K562 (cell line): ENCODE measurements at regions not wholly inside any gene's neighbourhood (a gene's known extent, or its start where the extent isn't known, plus 50 kb on each side); places are given as distances from the start of the nearest gene placed in this dataset.

ENCODE experiments used
- ATAC-seq: fragments of 200-7000 bp; cut with Tn5 transposase; 3 replicates; pipeline ENCODE4 v1.9.1; 2020; ENCODE audit warnings: moderate library complexity
- BruUV-seq: library from RNA; stranded (reverse); fragments of 400-500 nt; replicated peaks from 2 replicates; lab custom pipeline; 2021; lab: Mats Ljungman, UMichigan
- CTCF ChIA-PET: fragments of 300-600 bp; formaldehyde crosslinking; extraction: SDS; loops from one replicate; lab custom pipeline; 2021; ENCODE audit warnings: low intra/inter-chr PET ratio; lab: Yijun Ruan, JAX
- POLR2A ChIA-PET: fragments of 300-600, 350-650 bp; sonication (Branson Sonifier 250); formaldehyde crosslinking; extraction: SDS; loops from one replicate; lab custom pipeline; 2021; ENCODE audit warnings: antibody characterized with exemption, inconsistent platforms; lab: Yijun Ruan, JAX
- DNase-seq, 4 experiments: peaks; one replicate each; pipeline versions ENCODE4 v3.0.0 to v3.0.0-alpha.2; 2011 to 2018; ENCODE audit warnings: low spot score in 3 of 4, mixed read lengths in 3 of 4; ENCODE audit errors: extremely low read depth in 1 of 4
- FAIRE-seq: peaks from 2 replicates; lab custom pipeline; 2011; peaks lifted over from hg19 to GRCh38; lab: Jason Lieb, UNC
- H2AFZ ChIP-seq: 2 replicates; pipeline ENCODE4 v1.6.0; 2011; ENCODE audit warnings: low read depth, low read length, control low read depth, inconsistent platforms
- H3K27ac ChIP-seq: fragments of 200-600 bp; 3 replicates; pipeline ENCODE4 v1.8.0; 2011; ENCODE audit warnings: low read depth, mild to moderate bottlenecking, control low read depth, inconsistent platforms, low read length, moderate library complexity, mixed read lengths; ENCODE audit errors: extremely low read depth
- H3K27me3 ChIP-seq, 2 experiments: fragments of 300-600 bp in 1 of 2; 2 replicates in 1 of 2; 3 replicates in 1 of 2; pipeline versions ENCODE4 v1.6.0 to v1.8.0; 2011; ENCODE audit warnings: inconsistent platforms in 2 of 2, low read length in 2 of 2, mild to moderate bottlenecking in 1 of 2, mixed read lengths in 1 of 2, moderate library complexity in 1 of 2; ENCODE audit not compliant: control insufficient read depth in 2 of 2, insufficient read depth in 2 of 2
- H3K36me3 ChIP-seq: fragments of 300-600 bp; 3 replicates; pipeline ENCODE4 v1.8.0; 2011; ENCODE audit warnings: mild to moderate bottlenecking, low read length, inconsistent platforms; ENCODE audit not compliant: control insufficient read depth, insufficient read depth
- H3K4me1 ChIP-seq, 2 experiments: fragments of 200-600 bp in 1 of 2; replicated peaks in 1 of 2; 2 replicates in 1 of 2; 3 replicates in 1 of 2; pipeline versions ENCODE4 v1.5.1 to v1.8.0; 2011; ENCODE audit warnings: inconsistent platforms in 2 of 2, low read length in 2 of 2, mild to moderate bottlenecking in 1 of 2, mixed read lengths in 1 of 2, moderate library complexity in 1 of 2; ENCODE audit not compliant: control insufficient read depth in 2 of 2, insufficient read depth in 2 of 2
- H3K4me2 ChIP-seq: 2 replicates; pipeline ENCODE4 v1.6.1; 2011; ENCODE audit warnings: low read length, control low read depth, inconsistent platforms, mixed read lengths; ENCODE audit not compliant: insufficient read depth
- H3K4me3 ChIP-seq: fragments of 200-600 bp; sonication (generic), shearing (Covaris generic); 2 replicates; pipeline ENCODE4 v1.5.1; 2016; ENCODE audit warnings: control low read depth, inconsistent platforms
- H3K79me2 ChIP-seq: fragments of 200-600 bp; 3 replicates; pipeline ENCODE4 v1.8.0; 2011; ENCODE audit warnings: low read length, inconsistent platforms; ENCODE audit not compliant: control insufficient read depth, insufficient read depth
- H3K9ac ChIP-seq, 2 experiments: 2 replicates each; pipeline versions ENCODE4 v1.6.0 to v1.6.1; 2011; ENCODE audit warnings: low read depth in 2 of 2, low read length in 2 of 2, control low read depth in 1 of 2, inconsistent platforms in 1 of 2, mild to moderate bottlenecking in 1 of 2, mixed read lengths in 1 of 2; ENCODE audit not compliant: insufficient read depth in 1 of 2
- H3K9me1 ChIP-seq: one replicate; pipeline ENCODE4 v1.6.0; 2011; ENCODE audit warnings: inconsistent platforms, mild to moderate bottlenecking, low read length, moderate library complexity; ENCODE audit not compliant: control insufficient read depth, insufficient read depth
- H3K9me3 ChIP-seq: replicated peaks from 2 replicates; pipeline ENCODE4 v1.5.1; 2011; ENCODE audit warnings: low read depth, low read length, inconsistent platforms; ENCODE audit not compliant: control insufficient read depth, insufficient read depth
- H4K20me1 ChIP-seq: replicated peaks from 2 replicates; pipeline ENCODE4 v1.6.1; 2011; ENCODE audit warnings: low read length, inconsistent platforms, mixed read lengths; ENCODE audit not compliant: control insufficient read depth, insufficient read depth
- C11orf30 ChIP-seq: fragments of 450-650 bp; IDR thresholded peaks from 2 replicates; pipeline ENCODE4 v1.6.1; 2016; ENCODE audit warnings: low read depth, mild to moderate bottlenecking
- ETS2 ChIP-seq: IDR thresholded peaks from 2 replicates; pipeline ENCODE4 v1.6.1; 2016; ENCODE audit warnings: borderline replicate concordance, missing genetic modification characterization, mild to moderate bottlenecking, moderate library complexity, missing compliant biosample characterization; ENCODE audit not compliant: poor library complexity, severe bottlenecking
- GABPA ChIP-seq: fragments of 200-800 bp; sonication (Bioruptor generic); conservative IDR thresholded peaks from 2 replicates; pipeline ENCODE4 v1.6.1; 2016; ENCODE audit warnings: low read depth, missing genetic modification characterization, missing compliant biosample characterization
- ILK ChIP-seq: fragments of 450-650 bp; IDR thresholded peaks from 2 replicates; pipeline ENCODE4 v1.6.1; 2016; ENCODE audit warnings: missing genetic modification characterization, low read depth, mild to moderate bottlenecking, missing compliant biosample characterization, moderate library complexity, borderline replicate concordance
- MAFG ChIP-seq: fragments of 450-650 bp; conservative IDR thresholded peaks from 2 replicates; pipeline ENCODE4 v1.6.1; 2016; ENCODE audit warnings: missing genetic modification characterization, missing compliant biosample characterization
- MTA2 ChIP-seq: fragments of 450-650 bp; IDR thresholded peaks from 2 replicates; pipeline ENCODE4 v1.6.1; 2016; ENCODE audit warnings: low read depth
- NFE2 ChIP-seq: IDR thresholded peaks from 2 replicates; pipeline ENCODE4 v1.6.1; 2014; ENCODE audit warnings: antibody characterized with exemption, low read depth
- WGBS: fragments of 100-300 bp; shearing (Covaris generic); methylation state at CpG from one replicate; pipeline ENCODE4 v1.1.6; 2016; ENCODE audit warnings: low coverage, mixed read lengths; ENCODE audit not compliant: insufficient coverage; ENCODE audit errors: missing lambda C conversion rate; 5-methylcytosine and 5-hydroxymethylcytosine counted together
- in situ Hi-C: fragments of 300-500 bp; cut with MboI; formaldehyde crosslinking; loops from 4 replicates; pipeline ENCODE4 v1.15.0; 2018; ENCODE audit warnings: inconsistent platforms, mixed read lengths
- intact Hi-C: fragments of 100-400 bp; cut with micrococcal nuclease; formaldehyde crosslinking; loops from 2 replicates; pipeline ENCODE4 v1.14.2; 2022
- TF ChIP-seq, protein P1 (sequence below): fragments of 450-650 bp; formaldehyde crosslinking; IDR thresholded peaks from 2 replicates; pipeline ENCODE4 v1.4.0; 2022; ENCODE audit warnings: mild to moderate bottlenecking, moderate library complexity
- TF ChIP-seq, protein P2 (sequence below): fragments of 250-450 bp; sonication (Bioruptor Pico); IDR thresholded peaks from 2 replicates; pipeline ENCODE4 v1.5.1; 2021; ENCODE audit warnings: mild to moderate bottlenecking

DNA sequence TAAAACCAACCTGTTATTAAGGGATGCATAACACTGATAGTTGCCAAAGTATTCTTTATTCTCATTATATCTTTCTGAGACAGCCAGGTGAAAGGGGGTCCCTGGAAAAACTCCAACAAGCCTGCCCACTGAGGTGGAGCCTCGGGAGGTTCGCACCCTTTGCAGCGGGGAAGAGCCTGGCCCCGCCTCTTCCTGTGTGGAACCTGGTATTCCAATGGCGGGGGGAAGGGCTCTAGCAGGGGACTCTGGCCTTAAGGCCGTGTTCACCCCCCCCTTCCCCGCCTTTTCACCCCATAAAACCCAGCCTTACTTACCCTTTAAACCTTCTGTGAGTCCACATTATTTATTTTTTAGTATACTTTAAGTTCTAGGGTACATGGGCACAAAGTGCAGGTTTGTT is 62.4 kb upstream of the PDK4 start:
- Histone ChIP-seq H3K4me2 (no peak overlapping the region), H3K9ac (no peak overlapping the region), H2AFZ (no peak overlapping the region), H3K9me3 (no peaks in the 10 kb centered on the region; the same call in 1 of the 2 replicates)
- BruUV-seq = no TSS peak
- FAIRE-seq (no peak), DNase-seq (no peak)
- CTCF ChIA-PET = no interaction called here
- TF ChIP-seq, protein P1, sequence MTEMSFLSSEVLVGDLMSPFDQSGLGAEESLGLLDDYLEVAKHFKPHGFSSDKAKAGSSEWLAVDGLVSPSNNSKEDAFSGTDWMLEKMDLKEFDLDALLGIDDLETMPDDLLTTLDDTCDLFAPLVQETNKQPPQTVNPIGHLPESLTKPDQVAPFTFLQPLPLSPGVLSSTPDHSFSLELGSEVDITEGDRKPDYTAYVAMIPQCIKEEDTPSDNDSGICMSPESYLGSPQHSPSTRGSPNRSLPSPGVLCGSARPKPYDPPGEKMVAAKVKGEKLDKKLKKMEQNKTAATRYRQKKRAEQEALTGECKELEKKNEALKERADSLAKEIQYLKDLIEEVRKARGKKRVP = no peak
- TF ChIP-seq GABPA = 0 out of 2 replicates have a peak, but pooled peaks have one; percentile 20
- TF ChIP-seq, all 486 proteins: peak for 1
- POLR2A ChIA-PET = no interaction called here
- Histone ChIP-seq H3K4me1 (no peaks in the 10 kb centered on the region), H3K9me1 (no peaks in the 10 kb centered on the region), H3K4me3 (no peak overlapping the region), H3K27ac (no peak overlapping the region), H4K20me1 (no peaks in the 10 kb centered on the region), H3K27me3 (no peaks in the 10 kb centered on the region), H3K79me2 (no peaks in the 10 kb centered on the region), H3K36me3 (no peaks in the 10 kb centered on the region)
- 2% methylated on average over 7 of the region's 7 CpGs for WGBS
- ATAC-seq = peak; percentile 55; the same call in 1 of the 3 replicates
- in situ Hi-C loops (no loop called here), intact Hi-C loops (no loop called here)

DNA sequence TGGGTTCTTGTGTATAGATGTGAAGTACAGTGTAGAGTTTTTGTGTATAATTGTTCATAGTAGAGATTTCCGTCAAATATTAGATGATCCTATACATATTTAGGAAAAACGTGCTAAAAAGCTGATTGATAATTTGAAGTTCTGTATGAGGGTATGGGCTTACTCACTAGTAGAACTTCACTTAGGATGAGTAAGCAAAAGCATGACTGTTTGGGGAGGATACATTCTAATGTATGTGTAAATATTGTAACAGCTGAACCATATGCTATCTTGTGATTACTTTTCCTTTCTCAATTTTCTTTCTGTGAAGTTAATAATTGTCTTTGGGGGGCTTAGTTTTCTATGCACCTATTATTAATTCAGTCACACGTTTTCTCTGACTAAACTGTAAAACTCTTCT is 53.2 kb upstream of the PDK4 start:
- ChIA-PET CTCF (no interaction called here), POLR2A (no interaction called here)
- TF ChIP-seq C11orf30 (0 out of 2 replicates have a peak, but pooled peaks have one; percentile 10), MAFG (0 out of 2 replicates have a peak, but pooled peaks have one; percentile 14), ILK (tag) (no peak), NFE2 (peak; percentile 20; the same call in 1 of the 2 replicates), MTA2 (no peak), ETS2 (tag) (no peak)
- TF ChIP-seq, protein P2, sequence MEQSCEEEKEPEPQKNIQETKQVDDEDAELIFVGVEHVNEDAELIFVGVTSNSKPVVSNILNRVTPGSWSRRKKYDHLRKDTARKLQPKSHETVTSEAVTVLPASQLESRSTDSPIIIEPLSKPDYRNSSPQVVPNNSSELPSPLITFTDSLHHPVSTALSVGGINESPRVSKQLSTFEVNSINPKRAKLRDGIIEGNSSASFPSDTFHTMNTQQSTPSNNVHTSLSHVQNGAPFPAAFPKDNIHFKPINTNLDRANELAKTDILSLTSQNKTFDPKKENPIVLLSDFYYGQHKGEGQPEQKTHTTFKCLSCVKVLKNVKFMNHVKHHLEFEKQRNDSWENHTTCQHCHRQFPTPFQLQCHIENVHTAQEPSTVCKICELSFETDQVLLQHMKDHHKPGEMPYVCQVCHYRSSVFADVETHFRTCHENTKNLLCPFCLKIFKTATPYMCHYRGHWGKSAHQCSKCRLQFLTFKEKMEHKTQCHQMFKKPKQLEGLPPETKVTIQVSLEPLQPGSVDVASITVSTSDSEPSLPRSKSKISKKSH = no peak
- no peaks in the 10 kb centered on the region for H3K79me2 ChIP-seq
- H3K9me3 ChIP-seq = no peaks in the 10 kb centered on the region
- no TSS peak for BruUV-seq
- no peak overlapping the region for H3K4me2 ChIP-seq
- H2AFZ ChIP-seq = no peak overlapping the region
- in situ Hi-C loops (no loop called here), intact Hi-C loops (no loop called here)
- H3K9me1 ChIP-seq = no peaks in the 10 kb centered on the region
- no peak overlapping the region for H3K27ac ChIP-seq
- FAIRE-seq (no peak), DNase-seq (no peak), ATAC-seq (no peak)
- H3K27me3 ChIP-seq = no peaks in the 10 kb centered on the region
- WGBS = 2% methylated on average over 3 of the region's 3 CpGs
- H3K36me3 ChIP-seq = no peaks in the 10 kb centered on the region
- H3K4me1 ChIP-seq = no peaks in the 10 kb centered on the region
- H3K9ac ChIP-seq = no peak overlapping the region
- no peak overlapping the region for H3K4me3 ChIP-seq
- H4K20me1 ChIP-seq = no peaks in the 10 kb centered on the region
